Ascending aorta (tissue), 2 donors: ENCODE measurements at regions not wholly inside any gene's neighbourhood (a gene's known extent, or its start where the extent isn't known, plus 50 kb on each side); places are given as distances from the start of the nearest gene placed in this dataset.
A peak's percentile ranks its signal among the peaks of the same experiment; 100 is the strongest.

ENCODE experiments used
- DNase-seq, 2 donors: peaks; one replicate each; pipeline ENCODE4 v3.0.0-alpha.2; 2019; ENCODE audit warnings: low spot score in 2 of 2
- H3K27ac ChIP-seq, 2 donors: fragments of 200-600 bp; sonication (generic); one replicate each; pipeline ENCODE4 v1.5.1; 2016 to 2017; ENCODE audit warnings: mild to moderate bottlenecking in 1 of 2
- H3K27me3 ChIP-seq: fragments of 200-600 bp; sonication (generic); one replicate; pipeline ENCODE4 v1.5.1; 2017
- H3K36me3 ChIP-seq, 2 donors: fragments of 200-600 bp; sonication (generic); one replicate each; pipeline ENCODE4 v1.5.1; 2016
- H3K4me1 ChIP-seq, 2 donors: fragments of 200-600 bp; sonication (generic); one replicate each; pipeline ENCODE4 v1.5.1; 2016 to 2017; ENCODE audit warnings: mild to moderate bottlenecking in 1 of 2
- H3K4me3 ChIP-seq, 2 donors: fragments of 200-600 bp; sonication (generic); one replicate each; pipeline ENCODE4 v1.5.1; 2016 to 2017; ENCODE audit warnings: mild to moderate bottlenecking in 1 of 2
- H3K9me3 ChIP-seq, 2 donors: fragments of 200-600 bp; sonication (generic); one replicate each; pipeline ENCODE4 v1.5.1; 2016
- intact Hi-C: fragments of 100-400 bp; cut with DNase I; formaldehyde crosslinking; loops from one replicate; pipeline ENCODE4 v1.15.1; 2023
- TF ChIP-seq, protein P1 (sequence below), 3 experiments: fragments of 200-600 bp in 2 of 3; fragments of 450-650 bp in 1 of 3; sonication (generic) in 2 of 3; IDR thresholded peaks; one replicate each; pipeline ENCODE4 v1.5.1; 2016 to 2019; ENCODE audit warnings: antibody characterized with exemption in 3 of 3, mild to moderate bottlenecking in 1 of 3, moderate library complexity in 1 of 3

DNA sequence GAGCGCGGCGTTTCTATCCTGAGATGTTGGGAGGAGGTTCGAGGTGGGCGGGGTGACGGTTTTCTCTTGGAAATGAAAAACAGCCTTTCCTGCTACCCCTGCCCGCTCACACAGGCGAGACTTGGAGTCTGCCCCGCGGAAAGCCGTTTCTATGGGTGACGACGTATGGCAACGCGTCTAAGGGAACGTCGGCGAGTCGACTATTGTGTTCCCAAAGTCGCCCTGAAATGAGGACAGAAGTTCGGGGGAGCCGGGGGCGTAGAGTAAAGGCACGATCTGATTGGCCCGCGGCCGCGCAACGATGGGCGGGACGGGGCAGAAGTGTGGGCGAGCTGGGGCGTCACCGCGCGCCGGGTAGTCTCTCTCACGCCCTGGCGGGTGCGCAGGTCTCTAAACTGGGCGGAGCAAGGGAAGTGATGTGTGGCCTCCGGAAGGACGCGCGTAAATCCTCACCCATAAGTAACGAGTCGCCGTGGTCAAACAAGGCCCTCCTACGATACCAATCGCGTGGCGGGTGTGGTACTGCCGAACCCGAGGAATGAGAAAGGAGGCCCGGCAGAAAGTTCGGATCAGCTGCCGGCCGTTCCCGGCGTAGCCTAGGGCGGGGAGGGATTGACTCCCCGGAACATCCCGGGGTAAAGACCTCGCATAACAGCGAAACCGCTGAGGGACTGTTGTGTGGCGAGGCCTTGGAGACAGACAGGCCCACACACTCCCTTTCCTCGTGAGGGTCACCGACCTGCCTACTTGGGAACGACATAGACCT is 89.6 kb downstream of the FAM161A start:
- peak overlapping the region; percentile 97 to 99 for H3K27ac ChIP-seq
- intact Hi-C loops: loop anchor here (1.0 to 10.0 kb wide), 11 partner anchors 69 to 941 kb away; partner anchors contain the start of genes B3GNT2, CCT4, EHBP1 and FAM161A
- peak; percentile 90 to 99 for DNase-seq
- no peaks in the 10 kb centered on the region for H3K27me3 ChIP-seq
- H3K9me3 ChIP-seq: peaks cover 0 to 10% of the 10 kb centered on the region in 2 donors
- peak overlapping the region; percentile 55 to 88 for H3K4me3 ChIP-seq
- TF ChIP-seq, protein P1, sequence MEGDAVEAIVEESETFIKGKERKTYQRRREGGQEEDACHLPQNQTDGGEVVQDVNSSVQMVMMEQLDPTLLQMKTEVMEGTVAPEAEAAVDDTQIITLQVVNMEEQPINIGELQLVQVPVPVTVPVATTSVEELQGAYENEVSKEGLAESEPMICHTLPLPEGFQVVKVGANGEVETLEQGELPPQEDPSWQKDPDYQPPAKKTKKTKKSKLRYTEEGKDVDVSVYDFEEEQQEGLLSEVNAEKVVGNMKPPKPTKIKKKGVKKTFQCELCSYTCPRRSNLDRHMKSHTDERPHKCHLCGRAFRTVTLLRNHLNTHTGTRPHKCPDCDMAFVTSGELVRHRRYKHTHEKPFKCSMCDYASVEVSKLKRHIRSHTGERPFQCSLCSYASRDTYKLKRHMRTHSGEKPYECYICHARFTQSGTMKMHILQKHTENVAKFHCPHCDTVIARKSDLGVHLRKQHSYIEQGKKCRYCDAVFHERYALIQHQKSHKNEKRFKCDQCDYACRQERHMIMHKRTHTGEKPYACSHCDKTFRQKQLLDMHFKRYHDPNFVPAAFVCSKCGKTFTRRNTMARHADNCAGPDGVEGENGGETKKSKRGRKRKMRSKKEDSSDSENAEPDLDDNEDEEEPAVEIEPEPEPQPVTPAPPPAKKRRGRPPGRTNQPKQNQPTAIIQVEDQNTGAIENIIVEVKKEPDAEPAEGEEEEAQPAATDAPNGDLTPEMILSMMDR (IDR thresholded peaks at IDR 0.05): no peak
- H3K4me1 ChIP-seq: no peaks in the 10 kb centered on the region
- no peaks in the 10 kb centered on the region for H3K36me3 ChIP-seq

DNA sequence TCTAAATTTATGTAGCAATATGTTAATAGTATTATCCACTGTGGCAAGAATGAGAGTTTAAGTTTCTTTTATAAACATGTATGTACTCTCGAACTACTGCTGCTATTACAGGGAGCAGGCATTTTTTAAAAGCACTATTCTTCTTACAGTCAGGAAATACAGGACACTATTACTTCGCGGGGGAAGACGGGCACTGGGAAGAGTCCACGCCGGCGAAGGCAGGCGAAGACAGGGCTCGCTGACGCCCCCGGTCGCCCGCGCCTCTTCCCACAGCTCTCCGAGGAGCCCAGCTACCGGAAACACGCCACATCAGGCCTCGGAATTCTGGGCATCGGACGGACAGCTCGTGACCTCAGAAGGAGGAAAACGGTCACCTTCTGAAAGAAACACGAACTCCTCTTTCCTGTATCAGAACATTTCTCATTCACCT is 90.2 kb downstream of the FAM161A start:
- TF ChIP-seq, protein P1 (IDR thresholded peaks at IDR 0.05): peak in 1 of 3 experiments; percentile 22
- DNase-seq: peak; percentile 43 to 88
- H3K36me3 ChIP-seq: no peaks in the 10 kb centered on the region
- H3K9me3 ChIP-seq: peaks cover 0 to 10% of the 10 kb centered on the region in 2 donors
- intact Hi-C loops: loop anchor here (1.0 to 10.0 kb wide), 11 partner anchors 69 to 941 kb away; partner anchors contain the start of genes B3GNT2, CCT4, EHBP1 and FAM161A
- no peaks in the 10 kb centered on the region for H3K4me1 ChIP-seq
- no peaks in the 10 kb centered on the region for H3K27me3 ChIP-seq
- peak overlapping the region; percentile 97 to 99 for H3K27ac ChIP-seq
- peak overlapping the region; percentile 55 to 88 for H3K4me3 ChIP-seq

DNA sequence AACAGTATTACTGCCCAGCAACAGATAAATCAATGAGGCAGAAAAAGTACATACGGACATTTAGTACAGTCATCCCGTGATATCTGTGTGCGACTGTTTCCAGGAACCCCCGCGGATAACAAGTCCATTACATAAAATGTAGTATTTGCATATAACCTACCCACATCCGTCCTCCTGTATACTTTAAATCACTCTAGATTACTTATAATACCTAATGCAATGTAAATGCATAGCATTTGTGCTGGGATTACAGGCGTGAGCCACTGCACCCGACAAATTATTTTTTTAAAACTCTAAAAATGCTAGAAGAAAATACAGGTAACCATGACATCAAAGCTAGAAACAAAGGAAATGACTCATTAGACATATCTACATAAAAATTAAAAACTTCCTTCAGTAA is 91.6 kb downstream of the FAM161A start:
- DNase-seq: no peak
- H3K9me3 ChIP-seq: peaks cover 0 to 10% of the 10 kb centered on the region in 2 donors
- no peaks in the 10 kb centered on the region for H3K4me1 ChIP-seq
- H3K4me3 ChIP-seq: no peak overlapping the region
- TF ChIP-seq, protein P1 (IDR thresholded peaks at IDR 0.05): no peak
- H3K27ac ChIP-seq: no peak overlapping the region
- H3K27me3 ChIP-seq: no peaks in the 10 kb centered on the region
- no peaks in the 10 kb centered on the region for H3K36me3 ChIP-seq
- intact Hi-C loops: loop anchor here (5.0 to 10.0 kb wide), 5 partner anchors 433 to 943 kb away; partner anchors contain the start of genes B3GNT2, EHBP1, REL and SANBR

DNA sequence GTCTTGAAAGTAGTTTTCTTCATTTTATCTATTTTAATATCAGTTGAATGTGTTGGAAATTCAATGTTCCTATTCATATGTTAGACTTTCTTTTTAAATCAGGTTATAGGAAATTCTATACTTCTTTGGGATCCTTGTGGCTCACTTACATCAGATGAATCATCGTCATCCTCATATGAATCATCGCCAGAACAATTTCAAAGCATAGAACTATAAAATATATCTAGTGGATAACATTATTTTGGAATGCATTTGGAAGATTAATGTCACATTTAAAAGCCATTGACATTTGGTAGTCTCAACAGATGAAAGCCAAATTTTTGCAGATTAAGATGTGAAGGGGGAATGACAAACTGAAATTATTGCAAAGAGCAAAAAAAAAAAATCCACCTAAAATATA is 94.1 kb downstream of the FAM161A start:
- TF ChIP-seq, protein P1 (IDR thresholded peaks at IDR 0.05): no peak
- intact Hi-C loops: loop anchor here (5.0 to 10.0 kb wide), 5 partner anchors 435 to 945 kb away; partner anchors contain the start of genes B3GNT2, EHBP1, REL and SANBR
- Histone ChIP-seq H3K4me3 (no peak overlapping the region), H3K4me1 (no peaks in the 10 kb centered on the region), H3K9me3 (peaks cover 0 to under 1% of the 10 kb centered on the region in 2 donors), H3K36me3 (no peaks in the 10 kb centered on the region), H3K27ac (no peak overlapping the region), H3K27me3 (no peaks in the 10 kb centered on the region)
- DNase-seq: no peak

DNA sequence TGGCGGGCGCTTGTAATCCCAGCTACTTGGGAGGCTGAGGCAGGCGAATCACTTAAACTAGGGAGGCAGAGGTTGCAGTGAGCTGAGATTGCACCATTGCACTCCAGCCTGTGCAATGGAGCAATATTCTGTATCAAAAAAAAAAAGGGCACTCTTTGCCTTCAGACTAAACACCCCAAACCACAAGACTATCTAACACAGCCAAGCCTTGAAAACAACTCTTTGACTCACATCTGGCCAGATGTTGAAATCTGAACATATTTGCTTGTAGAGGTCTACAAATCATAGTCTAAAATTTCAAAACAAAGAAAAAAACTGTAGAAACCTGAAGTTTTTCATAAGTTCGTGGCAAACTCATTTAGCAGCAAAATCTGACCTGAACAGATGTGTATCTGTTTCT is 94.9 kb downstream of the FAM161A start:
- Histone ChIP-seq H3K36me3 (no peaks in the 10 kb centered on the region), H3K27ac (no peak overlapping the region), H3K9me3 (peaks cover 0 to 3% of the 10 kb centered on the region in 2 donors), H3K27me3 (no peaks in the 10 kb centered on the region), H3K4me3 (no peak overlapping the region), H3K4me1 (no peaks in the 10 kb centered on the region)
- no peak for DNase-seq
- intact Hi-C loops: no loop called here
- TF ChIP-seq, protein P1 (IDR thresholded peaks at IDR 0.05): no peak
